ENCODE measurements at regions not wholly inside any gene's neighbourhood (a gene's known extent, or its start where the extent isn't known, plus 50 kb on each side); places are given as distances from the start of the nearest gene placed in this dataset.

DNA sequence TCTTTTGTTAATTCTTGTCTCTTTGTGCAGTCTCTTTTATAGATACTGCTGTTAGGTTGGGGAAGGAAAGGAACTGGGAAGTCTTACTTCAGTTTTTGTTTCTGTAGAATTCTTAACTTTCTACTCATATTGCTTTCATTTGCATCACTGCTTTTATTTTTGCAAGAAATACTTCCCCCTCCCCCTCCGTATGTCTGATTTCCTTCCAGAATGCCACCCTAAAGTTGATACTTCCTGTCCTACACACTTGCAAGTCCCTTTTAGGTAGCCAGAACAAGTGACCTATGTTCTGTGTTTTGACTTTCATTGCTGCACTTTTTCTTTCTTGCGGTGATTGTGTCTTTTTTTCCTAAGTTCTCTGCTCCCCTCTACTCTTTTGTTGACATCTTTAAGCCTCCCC, 477.4 kb downstream of the RSL24D1 start:
- no TSS peak for BruUV-seq (replicated peaks)
- H3K36me3 ChIP-seq (replicated peaks in 1 of 2; ENCODE audit: control insufficient read depth in 1 of 2, insufficient read depth in 2 of 2, low read length in 2 of 2), result no peaks in the 10 kb centered on the region
- WGBS (ENCODE audit: low lambda C conversion rate), result 34% methylated on average over 2 of the region's 2 CpGs
- TF ChIP-seq MTERF4 (CRISPR knock-in tag; IDR thresholded peaks at IDR 0.05) (no peak), MBNL3 (CRISPR knock-in tag; conservative IDR thresholded peaks at IDR 0.05) (no peak), SOX5 (CRISPR knock-in tag; IDR thresholded peaks at IDR 0.05; ENCODE audit: borderline replicate concordance) (no peak), RORA (CRISPR knock-in tag; IDR thresholded peaks at IDR 0.05) (no peak), ARID4A (CRISPR knock-in tag; IDR thresholded peaks at IDR 0.05; ENCODE audit: borderline replicate concordance) (no peak), SUZ12 (IDR thresholded peaks at IDR 0.05; ENCODE audit: low read depth, low read length) (no peak), RARG (CRISPR knock-in tag; IDR thresholded peaks at IDR 0.05; ENCODE audit: low read depth) (no peak)
- TF ChIP-seq, protein P1, sequence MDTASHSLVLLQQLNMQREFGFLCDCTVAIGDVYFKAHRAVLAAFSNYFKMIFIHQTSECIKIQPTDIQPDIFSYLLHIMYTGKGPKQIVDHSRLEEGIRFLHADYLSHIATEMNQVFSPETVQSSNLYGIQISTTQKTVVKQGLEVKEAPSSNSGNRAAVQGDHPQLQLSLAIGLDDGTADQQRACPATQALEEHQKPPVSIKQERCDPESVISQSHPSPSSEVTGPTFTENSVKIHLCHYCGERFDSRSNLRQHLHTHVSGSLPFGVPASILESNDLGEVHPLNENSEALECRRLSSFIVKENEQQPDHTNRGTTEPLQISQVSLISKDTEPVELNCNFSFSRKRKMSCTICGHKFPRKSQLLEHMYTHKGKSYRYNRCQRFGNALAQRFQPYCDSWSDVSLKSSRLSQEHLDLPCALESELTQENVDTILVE (CRISPR knock-in tag; IDR thresholded peaks at IDR 0.05), result no peak
- in situ Hi-C loops (cut with HindIII; ENCODE audit: extremely low pct_ligation_motif_present, low pct_unique_long_range_greater_than_20kb) (no loop called here), intact Hi-C loops (cut with micrococcal nuclease; ENCODE audit: unreplicated experiment) (no loop called here)
- H3K4me3 ChIP-seq (replicated peaks in 1 of 3; ENCODE audit: insufficient read depth in 1 of 3, low read depth in 2 of 3, low read length in 3 of 3), result no peak overlapping the region
- no peaks in the 10 kb centered on the region for H3K27me3 ChIP-seq (ENCODE audit: control insufficient read depth in 1 of 2, insufficient read depth in 2 of 2, low read length in 2 of 2)
- no peak overlapping the region for H3K4me2 ChIP-seq (ENCODE audit: low read depth, low read length)
- no peak overlapping the region for H3K27ac ChIP-seq (ENCODE audit: extremely low read length, insufficient read depth, low read length)
- no peak for FAIRE-seq
- ATAC-seq, result no peak
- peaks cover 56% of the 10 kb centered on the region for H3K9me3 ChIP-seq (ENCODE audit: low read length)
- H3K4me1 ChIP-seq (ENCODE audit: insufficient read depth, low read length), result no peaks in the 10 kb centered on the region
- no peaks in the 10 kb centered on the region for H4K20me1 ChIP-seq (ENCODE audit: insufficient read depth, low read length)
- no peaks in the 10 kb centered on the region for H3K79me2 ChIP-seq (ENCODE audit: insufficient read depth, low read length)
- ChIA-PET POLR2A (no interaction called here), CTCF (ENCODE audit: low intra/inter-chr PET ratio, low total read pairs) (no interaction called here)
- H2AFZ ChIP-seq (ENCODE audit: low read length), result no peak overlapping the region
- no peak overlapping the region for H3K9ac ChIP-seq (ENCODE audit: insufficient read depth, low read depth, low read length)
- no peak for DNase-seq (ENCODE audit: low spot score)

Data from HepG2 (cell line).